WTC11 (cell line): ENCODE measurements at regions not wholly inside any gene's neighbourhood (a gene's known extent, or its start where the extent isn't known, plus 50 kb on each side); places are given as distances from the start of the nearest gene placed in this dataset.

Experiments
- ATAC-seq: fragments of 200-7000 bp; cut with Tn5 transposase; 2 replicates; pipeline ENCODE4 v1.10.0; 2021; ENCODE audit warnings: mild to moderate bottlenecking, moderate library complexity
- CTCF ChIA-PET: fragments of 300-600 bp; sonication (Branson Sonifier 250); formaldehyde crosslinking; loops from one replicate; lab custom pipeline; 2021; ENCODE audit warnings: antibody characterized with exemption; lab: Charles Lee
- POLR2A ChIA-PET: fragments of 350-600 bp; sonication (Branson Sonifier 250); formaldehyde crosslinking; loops from one replicate; lab custom pipeline; 2021; ENCODE audit warnings: antibody characterized with exemption; lab: Charles Lee
- DNase-seq: peaks from one replicate; pipeline ENCODE4 v3.0.0; 2021; ENCODE audit warnings: low spot score
- H3K27ac Mint-ChIP-seq: 2 replicates; pipeline ENCODE4 v1.8.0; 2021; ENCODE audit warnings: mixed read lengths
- H3K27me3 Mint-ChIP-seq: 2 replicates; pipeline ENCODE4 v1.8.0; 2021; ENCODE audit warnings: low read depth, mild to moderate bottlenecking, moderate library complexity, mixed read lengths
- H3K36me3 Mint-ChIP-seq: 2 replicates; pipeline ENCODE4 v1.8.0; 2021; ENCODE audit warnings: mixed read lengths
- H3K4me1 Mint-ChIP-seq: 2 replicates; pipeline ENCODE4 v1.8.0; 2022; ENCODE audit warnings: mixed read lengths
- H3K4me3 Mint-ChIP-seq: 2 replicates; pipeline ENCODE4 v1.8.0; 2021; ENCODE audit warnings: mild to moderate bottlenecking, moderate library complexity, mixed read lengths
- H3K9me3 Mint-ChIP-seq: 2 replicates; pipeline ENCODE4 v1.8.0; 2021; ENCODE audit warnings: mixed read lengths
- ATF1 ChIP-seq: sonication (generic); formaldehyde crosslinking; IDR thresholded peaks from 2 replicates; pipeline ENCODE4 v1.8.1; 2023; ENCODE audit warnings: mild to moderate bottlenecking, moderate library complexity, missing genetic modification reagents
- E2F1 ChIP-seq: sonication (generic); formaldehyde crosslinking; IDR thresholded peaks from 2 replicates; pipeline ENCODE4 v1.8.0; 2022; ENCODE audit warnings: mild to moderate bottlenecking, missing genetic modification reagents
- E2F4 ChIP-seq: sonication (generic); formaldehyde crosslinking; IDR thresholded peaks from 2 replicates; pipeline ENCODE4 v1.8.1; 2022; ENCODE audit warnings: low read depth, mild to moderate bottlenecking, moderate library complexity, missing genetic modification reagents, borderline replicate concordance
- ETV6 ChIP-seq: sonication (generic); formaldehyde crosslinking; IDR thresholded peaks from 2 replicates; pipeline ENCODE4 v1.8.1; 2022; ENCODE audit warnings: mild to moderate bottlenecking, missing genetic modification reagents
- FOXK1 ChIP-seq: sonication (generic); formaldehyde crosslinking; IDR thresholded peaks from 2 replicates; pipeline ENCODE4 v1.8.0; 2022; ENCODE audit warnings: mild to moderate bottlenecking, moderate library complexity, missing genetic modification reagents
- HMGA2 ChIP-seq: fragments of 250-450 bp; sonication (Bioruptor Pico); IDR thresholded peaks from 2 replicates; pipeline ENCODE4 v1.4.0; 2021; ENCODE audit warnings: mild to moderate bottlenecking, moderate library complexity
- JAZF1 ChIP-seq: fragments of 250-450 bp; sonication (Bioruptor Pico); IDR thresholded peaks from 2 replicates; pipeline ENCODE4 v1.9.0; 2021; ENCODE audit warnings: moderate library complexity, mild to moderate bottlenecking, inconsistent platforms
- PRRX2 ChIP-seq: fragments of 250-450 bp; sonication (Bioruptor Pico); IDR thresholded peaks from 2 replicates; pipeline ENCODE4 v1.8.0; 2021; ENCODE audit warnings: mild to moderate bottlenecking
- RELA ChIP-seq: sonication (generic); formaldehyde crosslinking; IDR thresholded peaks from 2 replicates; pipeline ENCODE4 v1.8.1; 2022; ENCODE audit warnings: missing genetic modification reagents, mild to moderate bottlenecking, borderline replicate concordance
- TEAD4 ChIP-seq: sonication (generic); formaldehyde crosslinking; IDR thresholded peaks from 2 replicates; pipeline ENCODE4 v1.8.0; 2022; ENCODE audit warnings: mild to moderate bottlenecking, missing genetic modification reagents
- ZNF138 ChIP-seq: sonication (generic); formaldehyde crosslinking; conservative IDR thresholded peaks from 2 replicates; pipeline ENCODE4 v1.8.1; 2022; ENCODE audit warnings: mild to moderate bottlenecking, moderate library complexity, missing genetic modification reagents
- ZNF396 ChIP-seq: fragments of 250-450 bp; sonication (Bioruptor Pico); IDR thresholded peaks from 2 replicates; pipeline ENCODE4 v1.8.0; 2021; ENCODE audit warnings: mild to moderate bottlenecking, moderate library complexity, borderline replicate concordance
- TF ChIP-seq, protein P1 (sequence below): fragments of 250-450 bp; sonication (Bioruptor Pico); IDR thresholded peaks from 2 replicates; pipeline ENCODE4 v1.9.0; 2021; ENCODE audit warnings: mild to moderate bottlenecking
- TF ChIP-seq, protein P2 (sequence below): sonication (generic); formaldehyde crosslinking; IDR thresholded peaks from 2 replicates; pipeline ENCODE4 v1.8.0; 2022; ENCODE audit warnings: mild to moderate bottlenecking, missing genetic modification reagents

GRCh38 chr9:2377117-2377516, 244.5 kb upstream of the VLDLR start (continued):
- TF ChIP-seq, protein P1, sequence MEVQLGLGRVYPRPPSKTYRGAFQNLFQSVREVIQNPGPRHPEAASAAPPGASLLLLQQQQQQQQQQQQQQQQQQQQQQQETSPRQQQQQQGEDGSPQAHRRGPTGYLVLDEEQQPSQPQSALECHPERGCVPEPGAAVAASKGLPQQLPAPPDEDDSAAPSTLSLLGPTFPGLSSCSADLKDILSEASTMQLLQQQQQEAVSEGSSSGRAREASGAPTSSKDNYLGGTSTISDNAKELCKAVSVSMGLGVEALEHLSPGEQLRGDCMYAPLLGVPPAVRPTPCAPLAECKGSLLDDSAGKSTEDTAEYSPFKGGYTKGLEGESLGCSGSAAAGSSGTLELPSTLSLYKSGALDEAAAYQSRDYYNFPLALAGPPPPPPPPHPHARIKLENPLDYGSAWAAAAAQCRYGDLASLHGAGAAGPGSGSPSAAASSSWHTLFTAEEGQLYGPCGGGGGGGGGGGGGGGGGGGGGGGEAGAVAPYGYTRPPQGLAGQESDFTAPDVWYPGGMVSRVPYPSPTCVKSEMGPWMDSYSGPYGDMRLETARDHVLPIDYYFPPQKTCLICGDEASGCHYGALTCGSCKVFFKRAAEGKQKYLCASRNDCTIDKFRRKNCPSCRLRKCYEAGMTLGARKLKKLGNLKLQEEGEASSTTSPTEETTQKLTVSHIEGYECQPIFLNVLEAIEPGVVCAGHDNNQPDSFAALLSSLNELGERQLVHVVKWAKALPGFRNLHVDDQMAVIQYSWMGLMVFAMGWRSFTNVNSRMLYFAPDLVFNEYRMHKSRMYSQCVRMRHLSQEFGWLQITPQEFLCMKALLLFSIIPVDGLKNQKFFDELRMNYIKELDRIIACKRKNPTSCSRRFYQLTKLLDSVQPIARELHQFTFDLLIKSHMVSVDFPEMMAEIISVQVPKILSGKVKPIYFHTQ: no peak
- TF ChIP-seq, protein P2, sequence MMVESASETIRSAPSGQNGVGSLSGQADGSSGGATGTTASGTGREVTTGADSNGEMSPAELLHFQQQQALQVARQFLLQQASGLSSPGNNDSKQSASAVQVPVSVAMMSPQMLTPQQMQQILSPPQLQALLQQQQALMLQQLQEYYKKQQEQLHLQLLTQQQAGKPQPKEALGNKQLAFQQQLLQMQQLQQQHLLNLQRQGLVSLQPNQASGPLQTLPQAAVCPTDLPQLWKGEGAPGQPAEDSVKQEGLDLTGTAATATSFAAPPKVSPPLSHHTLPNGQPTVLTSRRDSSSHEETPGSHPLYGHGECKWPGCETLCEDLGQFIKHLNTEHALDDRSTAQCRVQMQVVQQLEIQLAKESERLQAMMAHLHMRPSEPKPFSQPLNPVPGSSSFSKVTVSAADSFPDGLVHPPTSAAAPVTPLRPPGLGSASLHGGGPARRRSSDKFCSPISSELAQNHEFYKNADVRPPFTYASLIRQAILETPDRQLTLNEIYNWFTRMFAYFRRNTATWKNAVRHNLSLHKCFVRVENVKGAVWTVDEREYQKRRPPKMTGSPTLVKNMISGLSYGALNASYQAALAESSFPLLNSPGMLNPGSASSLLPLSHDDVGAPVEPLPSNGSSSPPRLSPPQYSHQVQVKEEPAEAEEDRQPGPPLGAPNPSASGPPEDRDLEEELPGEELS: no peak
- TF ChIP-seq PRRX2 (CRISPR knock-in tag) (no peak), FOXK1 (no peak)

DNA sequence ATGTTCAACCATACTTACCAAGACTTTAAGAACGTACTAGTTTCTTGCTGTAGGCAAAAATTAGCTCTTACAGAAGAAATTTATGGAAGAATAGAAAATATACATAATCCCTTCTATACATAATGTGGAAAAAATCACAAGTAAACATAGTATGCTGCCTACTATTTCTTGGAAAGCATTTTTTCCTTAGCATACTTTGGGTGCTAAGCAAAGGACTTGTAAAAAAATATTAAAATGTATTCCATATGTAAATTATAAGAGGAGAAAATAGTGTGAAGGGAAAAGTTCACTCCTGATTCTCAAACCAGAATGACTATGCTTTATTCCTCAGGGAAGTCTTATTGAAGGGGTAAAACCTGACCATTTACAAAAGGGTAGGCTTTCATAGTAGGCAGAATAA, 243.8 kb upstream of the VLDLR start:
- DNase-seq (no peak), ATAC-seq (no peak)
- POLR2A ChIA-PET: no interaction called here
- no peaks in the 10 kb centered on the region for H3K27me3 Mint-ChIP-seq
- no peaks in the 10 kb centered on the region for H3K4me1 Mint-ChIP-seq
- H3K4me3 Mint-ChIP-seq: no peak overlapping the region
- no peak overlapping the region for H3K27ac Mint-ChIP-seq
- CTCF ChIA-PET: interaction anchor here (1.6 kb wide), 1 partner anchor 10 kb away, joined by 4 read pairs; no protein-coding TSS in a partner anchor
- TF ChIP-seq JAZF1: no peak
- H3K9me3 Mint-ChIP-seq: peaks cover 51% of the 10 kb centered on the region
- peaks cover 27% of the 10 kb centered on the region for H3K36me3 Mint-ChIP-seq

DNA sequence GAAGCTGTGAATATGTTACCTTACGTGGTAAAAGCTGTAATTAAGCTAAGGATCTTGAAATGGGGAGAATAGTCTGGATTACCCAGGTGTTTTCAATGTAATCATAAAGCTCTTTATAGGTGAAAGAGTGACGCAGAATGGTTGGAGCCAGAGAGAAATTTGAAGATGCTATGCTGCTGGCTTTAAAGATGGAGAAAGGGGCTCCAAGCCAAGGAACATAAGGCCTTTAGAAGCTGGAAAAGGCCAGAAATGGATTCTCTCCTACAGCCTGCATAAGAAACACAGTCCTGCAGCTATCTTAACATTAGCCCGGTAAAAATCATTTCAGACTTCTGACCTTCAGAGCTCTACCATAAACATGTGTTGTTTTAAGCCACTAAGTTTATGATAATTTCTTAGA, 243.3 kb upstream of the VLDLR start:
- no peaks in the 10 kb centered on the region for H3K4me1 Mint-ChIP-seq
- POLR2A ChIA-PET: no interaction called here
- H3K4me3 Mint-ChIP-seq: no peak overlapping the region
- DNase-seq: no peak
- CTCF ChIA-PET: interaction anchor here (1.6 kb wide), 1 partner anchor 10 kb away, joined by 4 read pairs; no protein-coding TSS in a partner anchor
- H3K27ac Mint-ChIP-seq: no peak overlapping the region
- TF ChIP-seq ATF1 (CRISPR knock-in tag) (no peak), E2F1 (no peak), ZNF396 (CRISPR knock-in tag) (no peak), FOXK1 (no peak), HMGA2 (CRISPR knock-in tag) (no peak), RELA (CRISPR knock-in tag) (no peak)
- TF ChIP-seq, all 79 proteins: peak for 0
- ATAC-seq: no peak
- Mint-ChIP-seq H3K9me3 (peaks cover 47% of the 10 kb centered on the region), H3K27me3 (no peaks in the 10 kb centered on the region), H3K36me3 (peaks cover 27% of the 10 kb centered on the region)

GRCh38 chr9:2378816-2379215, 242.8 kb upstream of the VLDLR start:
- Mint-ChIP-seq H3K36me3 (peaks cover 22% of the 10 kb centered on the region), H3K27ac (no peak overlapping the region)
- CTCF ChIA-PET: interaction anchor here (1.6 kb wide), 1 partner anchor 11 kb away, joined by 4 read pairs; no protein-coding TSS in a partner anchor

More at GRCh38 chr9:2378816-2379215, 242.8 kb upstream of the VLDLR start:
- Mint-ChIP-seq H3K9me3 (peaks cover 41% of the 10 kb centered on the region), H3K4me1 (no peaks in the 10 kb centered on the region), H3K27me3 (no peaks in the 10 kb centered on the region), H3K4me3 (no peak overlapping the region)
- POLR2A ChIA-PET: no interaction called here
- TF ChIP-seq, protein P1: no peak
- TF ChIP-seq TEAD4 (CRISPR knock-in tag) (no peak), E2F4 (CRISPR knock-in tag) (no peak), PRRX2 (CRISPR knock-in tag) (no peak), ETV6 (no peak), ZNF138 (CRISPR knock-in tag) (no peak)
- ATAC-seq (no peak), DNase-seq (no peak)
